ENCODE measurements at regions not wholly inside any gene's neighbourhood (a gene's known extent, or its start where the extent isn't known, plus 50 kb on each side); places are given as distances from the start of the nearest gene placed in this dataset.

DNA sequence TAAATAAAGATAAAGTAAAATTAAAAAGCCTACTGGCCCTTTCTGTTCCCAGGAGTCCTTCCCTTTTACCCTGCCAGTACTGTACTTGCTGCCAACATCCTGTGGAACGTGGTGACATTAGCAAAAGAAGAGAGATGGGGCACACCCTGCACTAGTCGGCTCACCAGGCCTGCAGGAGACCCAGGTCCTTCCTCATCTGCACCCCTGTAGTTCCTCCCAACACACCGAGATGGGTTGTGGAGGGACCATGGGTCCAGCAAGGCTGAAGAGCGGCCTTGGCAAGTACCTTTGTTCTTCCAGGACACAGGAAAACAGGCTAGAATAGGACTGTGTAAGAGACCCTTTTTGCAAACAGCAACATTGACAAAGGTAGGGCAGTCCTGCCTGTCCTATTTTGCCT is 98.7 kb upstream of the TMPRSS2 start:
- TF ChIP-seq, protein P1, sequence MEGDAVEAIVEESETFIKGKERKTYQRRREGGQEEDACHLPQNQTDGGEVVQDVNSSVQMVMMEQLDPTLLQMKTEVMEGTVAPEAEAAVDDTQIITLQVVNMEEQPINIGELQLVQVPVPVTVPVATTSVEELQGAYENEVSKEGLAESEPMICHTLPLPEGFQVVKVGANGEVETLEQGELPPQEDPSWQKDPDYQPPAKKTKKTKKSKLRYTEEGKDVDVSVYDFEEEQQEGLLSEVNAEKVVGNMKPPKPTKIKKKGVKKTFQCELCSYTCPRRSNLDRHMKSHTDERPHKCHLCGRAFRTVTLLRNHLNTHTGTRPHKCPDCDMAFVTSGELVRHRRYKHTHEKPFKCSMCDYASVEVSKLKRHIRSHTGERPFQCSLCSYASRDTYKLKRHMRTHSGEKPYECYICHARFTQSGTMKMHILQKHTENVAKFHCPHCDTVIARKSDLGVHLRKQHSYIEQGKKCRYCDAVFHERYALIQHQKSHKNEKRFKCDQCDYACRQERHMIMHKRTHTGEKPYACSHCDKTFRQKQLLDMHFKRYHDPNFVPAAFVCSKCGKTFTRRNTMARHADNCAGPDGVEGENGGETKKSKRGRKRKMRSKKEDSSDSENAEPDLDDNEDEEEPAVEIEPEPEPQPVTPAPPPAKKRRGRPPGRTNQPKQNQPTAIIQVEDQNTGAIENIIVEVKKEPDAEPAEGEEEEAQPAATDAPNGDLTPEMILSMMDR (IDR thresholded peaks at IDR 0.05; ENCODE audit: low read depth, low read length, poor library complexity, severe bottlenecking), result no peak
- TF ChIP-seq EZH2phosphoT487 (IDR thresholded peaks at IDR 0.05; ENCODE audit: borderline replicate concordance, low read length), result no peak
